Neural progenitor cell (in vitro differentiated cells): ENCODE measurements at regions not wholly inside any gene's neighbourhood (a gene's known extent, or its start where the extent isn't known, plus 50 kb on each side); places are given as distances from the start of the nearest gene placed in this dataset.

Source experiments
- DNase-seq: peaks from one replicate; pipeline ENCODE4 v3.0.0-alpha.2; 2016; ENCODE audit warnings: low spot score
- H2AFZ ChIP-seq: fragments of 200-600 bp; sonication (generic); replicated peaks from 2 replicates; pipeline ENCODE4 v1.6.1; 2016; ENCODE audit warnings: antibody characterized with exemption
- H3F3A ChIP-seq: fragments of 200-600 bp; sonication (generic); 2 replicates; pipeline ENCODE4 v1.6.1; 2016; ENCODE audit warnings: antibody characterized with exemption, low read depth
- H3K27ac ChIP-seq: fragments of 200-600 bp; sonication (generic); 2 replicates; pipeline ENCODE4 v1.5.1; 2016; ENCODE audit warnings: mild to moderate bottlenecking
- H3K27me3 ChIP-seq: fragments of 200-600 bp; sonication (generic); 2 replicates; pipeline ENCODE4 v1.6.1; 2016; ENCODE audit warnings: mild to moderate bottlenecking, moderate library complexity
- H3K36me3 ChIP-seq: fragments of 200-600 bp; sonication (generic); 2 replicates; pipeline ENCODE4 v1.5.1; 2016
- H3K4me1 ChIP-seq: fragments of 200-600 bp; sonication (generic); 2 replicates; pipeline ENCODE4 v1.6.1; 2016; ENCODE audit warnings: mixed run types
- H3K4me2 ChIP-seq: fragments of 200-600 bp; sonication (generic); 2 replicates; pipeline ENCODE4 v1.6.1; 2016
- H3K4me3 ChIP-seq: fragments of 200-600 bp; sonication (generic); 2 replicates; pipeline ENCODE4 v1.5.1; 2016
- H3K79me2 ChIP-seq: fragments of 200-600 bp; sonication (generic); 2 replicates; pipeline ENCODE4 v1.6.1; 2016; ENCODE audit warnings: low read depth
- H3K9ac ChIP-seq: fragments of 200-600 bp; sonication (generic); 2 replicates; pipeline ENCODE4 v1.6.1; 2016
- H3K9me3 ChIP-seq: fragments of 200-600 bp; sonication (generic); 2 replicates; pipeline ENCODE4 v1.5.1; 2016; ENCODE audit warnings: low read depth
- H4K20me1 ChIP-seq: fragments of 200-600 bp; sonication (generic); 2 replicates; pipeline ENCODE4 v1.6.1; 2016; ENCODE audit warnings: low read depth
- H3K27ac Mint-ChIP-seq: 3 replicates; pipeline ENCODE4 v1.8.0; 2021; ENCODE audit warnings: mixed read lengths
- H3K27me3 Mint-ChIP-seq: 2 replicates; pipeline ENCODE4 v1.8.0; 2022; ENCODE audit warnings: low read depth, mild to moderate bottlenecking, inconsistent platforms, moderate library complexity, mixed read lengths; ENCODE audit not compliant: insufficient read depth
- H3K36me3 Mint-ChIP-seq: 3 replicates; pipeline ENCODE4 v1.8.0; 2021; ENCODE audit warnings: mixed read lengths
- H3K4me1 Mint-ChIP-seq: 3 replicates; pipeline ENCODE4 v1.8.0; 2021; ENCODE audit warnings: mixed read lengths
- H3K4me3 Mint-ChIP-seq: 3 replicates; pipeline ENCODE4 v1.8.0; 2021; ENCODE audit warnings: mild to moderate bottlenecking, moderate library complexity, mixed read lengths
- H3K9me3 Mint-ChIP-seq: 3 replicates; pipeline ENCODE4 v1.8.0; 2020; ENCODE audit warnings: mixed read lengths
- CTCF ChIP-seq: fragments of 200-600 bp; sonication (generic); IDR thresholded peaks from 2 replicates; pipeline ENCODE4 v1.5.1; 2017; ENCODE audit warnings: antibody characterized with exemption, mild to moderate bottlenecking
- EZH2 ChIP-seq: fragments of 200-600 bp; sonication (generic); IDR thresholded peaks from 2 replicates; pipeline ENCODE4 v1.6.1; 2017; ENCODE audit warnings: antibody characterized with exemption, mild to moderate bottlenecking, moderate library complexity
- EZH2phosphoT487 ChIP-seq: fragments of 200-600 bp; sonication (generic); IDR thresholded peaks from 2 replicates; pipeline ENCODE4 v1.6.1; 2017; ENCODE audit warnings: antibody characterized with exemption

GRCh38 chr6:137313928-137314855 lies 95.0 kb upstream of the IFNGR1 start:
- H3F3A ChIP-seq: no peaks in the 10 kb centered on the region
- no peak overlapping the region for H3K9ac ChIP-seq
- DNase-seq: peak; percentile 87
- no peak overlapping the region for H3K4me2 ChIP-seq
- H2AFZ ChIP-seq: no peak overlapping the region
- peaks cover 4% of the 10 kb centered on the region for H3K27me3 Mint-ChIP-seq
- no peaks in the 10 kb centered on the region for H3K4me1 ChIP-seq
- H3K9me3 ChIP-seq: no peaks in the 10 kb centered on the region
- TF ChIP-seq EZH2 (no peak), EZH2phosphoT487 (no peak), CTCF (peak; percentile 97)
- no peaks in the 10 kb centered on the region for H4K20me1 ChIP-seq
- no peak overlapping the region for H3K4me3 Mint-ChIP-seq
- H3K27ac Mint-ChIP-seq: no peak overlapping the region
- peaks cover 32% of the 10 kb centered on the region for H3K4me1 Mint-ChIP-seq
- no peak overlapping the region for H3K27ac ChIP-seq
- no peak overlapping the region for H3K4me3 ChIP-seq
- no peaks in the 10 kb centered on the region for H3K27me3 ChIP-seq
- H3K36me3 ChIP-seq: no peaks in the 10 kb centered on the region
- H3K9me3 Mint-ChIP-seq: peaks cover 3% of the 10 kb centered on the region
- no peaks in the 10 kb centered on the region for H3K36me3 Mint-ChIP-seq
- no peaks in the 10 kb centered on the region for H3K79me2 ChIP-seq

GRCh38 chr6:137313211-137313610 lies 94.0 kb upstream of the IFNGR1 start:
- Histone ChIP-seq H3K36me3 (no peaks in the 10 kb centered on the region), H3K4me2 (no peak overlapping the region), H2AFZ (no peak overlapping the region), H3K79me2 (no peaks in the 10 kb centered on the region), H3F3A (no peaks in the 10 kb centered on the region), H3K4me1 (no peaks in the 10 kb centered on the region), H3K27ac (no peak overlapping the region), H3K9me3 (no peaks in the 10 kb centered on the region), H3K4me3 (no peak overlapping the region), H3K9ac (no peak overlapping the region), H3K27me3 (no peaks in the 10 kb centered on the region), H4K20me1 (no peaks in the 10 kb centered on the region)
- Mint-ChIP-seq H3K27me3 (peaks cover 4% of the 10 kb centered on the region), H3K4me3 (no peak overlapping the region), H3K27ac (no peak overlapping the region), H3K36me3 (no peaks in the 10 kb centered on the region), H3K9me3 (peaks cover 3% of the 10 kb centered on the region), H3K4me1 (peaks cover 32% of the 10 kb centered on the region)
- TF ChIP-seq EZH2phosphoT487 (no peak), EZH2 (no peak), CTCF (no peak)
- DNase-seq: no peak

GRCh38 chr6:137311940-137312339 lies 92.8 kb upstream of the IFNGR1 start:
- DNase-seq: no peak
- Histone ChIP-seq H3K4me1 (no peaks in the 10 kb centered on the region), H3K79me2 (no peaks in the 10 kb centered on the region), H3K9me3 (no peaks in the 10 kb centered on the region), H3K27ac (no peak overlapping the region), H3K9ac (no peak overlapping the region), H3K36me3 (no peaks in the 10 kb centered on the region), H4K20me1 (no peaks in the 10 kb centered on the region), H3F3A (no peaks in the 10 kb centered on the region), H3K4me2 (no peak overlapping the region), H3K4me3 (no peak overlapping the region), H2AFZ (no peak overlapping the region), H3K27me3 (no peaks in the 10 kb centered on the region)
- TF ChIP-seq EZH2phosphoT487 (no peak), CTCF (no peak), EZH2 (no peak)
- H3K27ac Mint-ChIP-seq: no peak overlapping the region
- H3K4me1 Mint-ChIP-seq: peaks cover 29% of the 10 kb centered on the region
- H3K27me3 Mint-ChIP-seq: peaks cover 4% of the 10 kb centered on the region
- H3K4me3 Mint-ChIP-seq: no peak overlapping the region
- H3K9me3 Mint-ChIP-seq: peaks cover 3% of the 10 kb centered on the region
- no peaks in the 10 kb centered on the region for H3K36me3 Mint-ChIP-seq
